ENCODE measurements at regions not wholly inside any gene's neighbourhood (a gene's known extent, or its start where the extent isn't known, plus 50 kb on each side); places are given as distances from the start of the nearest gene placed in this dataset.

GRCh38 chr10:7026818-7027217 is 384.0 kb downstream of the SFMBT2 start:
- Histone ChIP-seq H3K4me1 (no peaks in the 10 kb centered on the region), H3K36me3 (ENCODE audit: control insufficient read depth, insufficient read depth, low read length) (no peaks in the 10 kb centered on the region), H3K4me3 (ENCODE audit: low read depth, low read length) (no peak overlapping the region), H3K9me3 (peaks cover 3% of the 10 kb centered on the region; the same call in 1 of the 2 replicates), H3K27me3 (replicated peaks; ENCODE audit: control insufficient read depth, insufficient read depth, low read length) (no peaks in the 10 kb centered on the region)
- Mint-ChIP-seq H3K9me3 (ENCODE audit: unreplicated experiment) (peaks cover 11% of the 10 kb centered on the region), H3K27me3 (ENCODE audit: insufficient read depth, unreplicated experiment) (peaks cover 15% of the 10 kb centered on the region), H3K4me3 (ENCODE audit: unreplicated experiment) (no peak overlapping the region), H3K4me1 (ENCODE audit: low read depth, unreplicated experiment) (no peaks in the 10 kb centered on the region), H3K36me3 (ENCODE audit: insufficient read depth, unreplicated experiment) (no peaks in the 10 kb centered on the region), H3K27ac (ENCODE audit: unreplicated experiment) (no peak overlapping the region)
- CTCF ChIA-PET: no interaction called here
- no TSS peak for BruUV-seq (replicated peaks)
- POLR2A ChIA-PET: no interaction called here
- TF ChIP-seq, protein P1, sequence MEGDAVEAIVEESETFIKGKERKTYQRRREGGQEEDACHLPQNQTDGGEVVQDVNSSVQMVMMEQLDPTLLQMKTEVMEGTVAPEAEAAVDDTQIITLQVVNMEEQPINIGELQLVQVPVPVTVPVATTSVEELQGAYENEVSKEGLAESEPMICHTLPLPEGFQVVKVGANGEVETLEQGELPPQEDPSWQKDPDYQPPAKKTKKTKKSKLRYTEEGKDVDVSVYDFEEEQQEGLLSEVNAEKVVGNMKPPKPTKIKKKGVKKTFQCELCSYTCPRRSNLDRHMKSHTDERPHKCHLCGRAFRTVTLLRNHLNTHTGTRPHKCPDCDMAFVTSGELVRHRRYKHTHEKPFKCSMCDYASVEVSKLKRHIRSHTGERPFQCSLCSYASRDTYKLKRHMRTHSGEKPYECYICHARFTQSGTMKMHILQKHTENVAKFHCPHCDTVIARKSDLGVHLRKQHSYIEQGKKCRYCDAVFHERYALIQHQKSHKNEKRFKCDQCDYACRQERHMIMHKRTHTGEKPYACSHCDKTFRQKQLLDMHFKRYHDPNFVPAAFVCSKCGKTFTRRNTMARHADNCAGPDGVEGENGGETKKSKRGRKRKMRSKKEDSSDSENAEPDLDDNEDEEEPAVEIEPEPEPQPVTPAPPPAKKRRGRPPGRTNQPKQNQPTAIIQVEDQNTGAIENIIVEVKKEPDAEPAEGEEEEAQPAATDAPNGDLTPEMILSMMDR (IDR thresholded peaks at IDR 0.05; ENCODE audit: insufficient read depth in 1 of 2, low read depth in 1 of 2, low read length in 1 of 2, severe bottlenecking in 1 of 2, unreplicated experiment in 1 of 2): no peak
- DNase-seq: no peak
- intact Hi-C loops (cut with micrococcal nuclease; ENCODE audit: unreplicated experiment): no loop called here

GRCh38 chr10:7025296-7025695 is 385.5 kb downstream of the SFMBT2 start:
- Histone ChIP-seq H3K36me3 (ENCODE audit: control insufficient read depth, insufficient read depth, low read length) (no peaks in the 10 kb centered on the region), H3K4me1 (no peaks in the 10 kb centered on the region), H3K27me3 (replicated peaks; ENCODE audit: control insufficient read depth, insufficient read depth, low read length) (no peaks in the 10 kb centered on the region), H3K9me3 (peaks cover 3% of the 10 kb centered on the region; the same call in 1 of the 2 replicates), H3K4me3 (ENCODE audit: low read depth, low read length) (no peak overlapping the region)
- ChIA-PET CTCF (no interaction called here), POLR2A (no interaction called here)
- Mint-ChIP-seq H3K36me3 (ENCODE audit: insufficient read depth, unreplicated experiment) (no peaks in the 10 kb centered on the region), H3K27ac (ENCODE audit: unreplicated experiment) (no peak overlapping the region), H3K4me1 (ENCODE audit: low read depth, unreplicated experiment) (no peaks in the 10 kb centered on the region), H3K9me3 (ENCODE audit: unreplicated experiment) (peaks cover 11% of the 10 kb centered on the region), H3K4me3 (ENCODE audit: unreplicated experiment) (no peak overlapping the region), H3K27me3 (ENCODE audit: insufficient read depth, unreplicated experiment) (peaks cover 15% of the 10 kb centered on the region)
- TF ChIP-seq, protein P1 (IDR thresholded peaks at IDR 0.05; ENCODE audit: insufficient read depth in 1 of 2, low read depth in 1 of 2, low read length in 1 of 2, severe bottlenecking in 1 of 2, unreplicated experiment in 1 of 2): no peak
- no TSS peak for BruUV-seq (replicated peaks)
- no peak for DNase-seq
- intact Hi-C loops (cut with micrococcal nuclease; ENCODE audit: unreplicated experiment): no loop called here

- H3K9me3 Mint-ChIP-seq (ENCODE audit: unreplicated experiment): no peaks in the 10 kb centered on the region
- no peaks in the 10 kb centered on the region for H3K4me1 Mint-ChIP-seq (ENCODE audit: low read depth, unreplicated experiment)
- ChIA-PET CTCF (no interaction called here), POLR2A (no interaction called here)
- no peaks in the 10 kb centered on the region for H3K9me3 ChIP-seq
- TF ChIP-seq, protein P1 (IDR thresholded peaks at IDR 0.05; ENCODE audit: insufficient read depth in 1 of 2, low read depth in 1 of 2, low read length in 1 of 2, severe bottlenecking in 1 of 2, unreplicated experiment in 1 of 2): no peak
- H3K36me3 ChIP-seq (ENCODE audit: control insufficient read depth, insufficient read depth, low read length): no peaks in the 10 kb centered on the region
- BruUV-seq (replicated peaks): no TSS peak
- no peaks in the 10 kb centered on the region for H3K36me3 Mint-ChIP-seq (ENCODE audit: insufficient read depth, unreplicated experiment)
- peaks cover 3% of the 10 kb centered on the region for H3K27me3 Mint-ChIP-seq (ENCODE audit: insufficient read depth, unreplicated experiment)
- no peak overlapping the region for H3K27ac Mint-ChIP-seq (ENCODE audit: unreplicated experiment)
- H3K27me3 ChIP-seq (replicated peaks; ENCODE audit: control insufficient read depth, insufficient read depth, low read length): no peaks in the 10 kb centered on the region
- H3K4me3 ChIP-seq (ENCODE audit: low read depth, low read length): no peak overlapping the region
- DNase-seq: no peak
- intact Hi-C loops (cut with micrococcal nuclease; ENCODE audit: unreplicated experiment): no loop called here
- H3K4me1 ChIP-seq: no peaks in the 10 kb centered on the region
- H3K4me3 Mint-ChIP-seq (ENCODE audit: unreplicated experiment): no peak overlapping the region
Observed at GRCh38 chr10:7015457-7015856, 395.4 kb downstream of the SFMBT2 start.
